ENCODE measurements at regions not wholly inside any gene's neighbourhood (a gene's known extent, or its start where the extent isn't known, plus 50 kb on each side); places are given as distances from the start of the nearest gene placed in this dataset.
A peak's percentile ranks its signal among the peaks of the same experiment; 100 is the strongest.

DNA sequence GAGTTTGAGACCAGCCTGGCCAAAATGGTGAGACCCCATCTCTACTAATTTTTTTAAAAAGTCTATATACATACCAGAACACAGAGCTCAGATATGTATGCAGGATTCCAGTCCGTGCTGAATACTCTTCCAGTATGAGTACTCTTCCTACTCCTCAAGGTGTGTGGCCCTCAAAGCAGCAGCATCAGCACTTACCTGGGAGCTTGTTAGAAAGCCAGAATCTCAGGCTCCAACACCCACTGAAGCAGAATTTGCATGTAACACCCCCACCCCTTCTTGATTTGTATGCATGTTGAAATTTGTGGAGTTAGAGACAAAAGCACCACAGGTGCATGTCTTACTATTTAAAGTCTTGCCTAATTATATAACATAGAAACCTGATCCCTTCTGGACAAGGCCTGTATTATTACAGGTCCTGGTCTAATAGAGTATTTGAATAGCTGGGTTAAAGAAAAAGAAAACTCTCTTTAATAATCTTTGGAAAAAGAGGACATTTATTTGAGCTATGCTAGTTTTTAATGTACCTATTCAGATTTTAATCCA is 50.3 kb upstream of the NFE2L2 start:
- no peak for DNase-seq

DNA sequence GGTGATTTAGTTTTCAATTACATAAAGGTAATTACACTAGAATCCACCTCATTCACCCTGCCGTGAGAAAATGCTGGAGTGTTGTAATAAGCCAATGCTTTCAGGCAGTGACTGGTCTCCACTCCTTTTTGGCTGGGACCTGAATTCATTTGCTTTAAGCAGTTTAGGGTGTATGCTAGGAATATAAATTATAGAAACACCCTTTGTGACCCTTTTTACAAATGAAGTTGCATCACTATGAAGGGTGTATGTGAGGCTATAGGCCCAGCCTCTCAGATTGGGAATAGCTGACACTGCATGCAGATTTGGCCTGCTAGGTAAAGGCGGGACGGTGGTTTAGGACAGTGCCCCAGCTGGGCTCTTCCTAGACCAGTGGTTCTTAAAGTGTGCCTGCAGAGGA is 50.8 kb upstream of the NFE2L2 start:
- DNase-seq: no peak

DNA sequence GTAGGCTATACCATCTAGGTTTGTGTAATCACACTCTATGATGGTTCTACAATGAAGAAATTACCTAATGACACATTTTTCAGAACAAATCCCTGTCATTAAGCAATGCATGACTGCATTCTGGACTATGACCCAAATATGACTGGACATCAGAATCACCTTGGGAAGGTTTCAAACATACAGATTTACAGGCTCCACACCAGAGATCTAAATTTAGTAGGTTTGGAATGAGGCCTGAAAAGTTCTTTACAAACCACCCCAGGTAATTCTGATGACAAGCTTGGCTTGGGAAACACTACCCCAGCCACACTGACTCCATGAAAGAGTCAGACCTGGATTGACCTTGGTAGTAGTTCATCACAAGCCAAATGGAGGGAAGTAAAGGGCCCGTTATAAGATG is 52.2 kb upstream of the NFE2L2 start:
- DNase-seq: no peak

DNA sequence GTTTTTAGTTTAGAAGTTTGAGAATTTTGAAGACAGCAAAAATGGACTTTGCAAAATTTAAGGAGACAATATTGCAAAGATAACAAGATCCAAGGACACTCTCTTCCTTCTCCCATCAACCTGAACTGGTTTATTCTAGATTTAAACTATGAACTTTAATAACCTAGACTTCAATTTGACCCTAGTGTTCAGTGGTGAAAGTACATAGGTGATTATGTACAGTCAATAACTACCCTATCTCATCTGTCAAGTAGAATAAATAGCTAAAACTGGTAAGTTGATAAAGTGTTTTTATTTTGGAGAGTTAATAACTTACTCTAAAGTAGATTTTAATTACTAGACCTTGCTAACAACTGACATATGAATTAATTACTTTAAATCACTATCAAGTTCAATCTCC is 52.9 kb upstream of the NFE2L2 start:
- DNase-seq: no peak

GRCh38 chr2:177317857-177318256 is 53.3 kb upstream of the NFE2L2 start:
- no peak for DNase-seq

- DNase-seq: no peak
Observed at GRCh38 chr2:177318613-177319012, 54.1 kb upstream of the NFE2L2 start.

GRCh38 chr2:177320596-177320995 is 56.1 kb upstream of the NFE2L2 start:
- no peak for DNase-seq

GRCh38 chr2:177322801-177323261 is 58.3 kb upstream of the NFE2L2 start:
- no peak for DNase-seq

- DNase-seq: no peak
Observed at GRCh38 chr2:177324797-177325196, 60.3 kb upstream of the NFE2L2 start.

GRCh38 chr2:177325554-177325953 is 61.0 kb upstream of the NFE2L2 start:
- DNase-seq: no peak

GRCh38 chr2:177326005-177326404 is 61.5 kb upstream of the NFE2L2 start:
- DNase-seq: no peak

DNA sequence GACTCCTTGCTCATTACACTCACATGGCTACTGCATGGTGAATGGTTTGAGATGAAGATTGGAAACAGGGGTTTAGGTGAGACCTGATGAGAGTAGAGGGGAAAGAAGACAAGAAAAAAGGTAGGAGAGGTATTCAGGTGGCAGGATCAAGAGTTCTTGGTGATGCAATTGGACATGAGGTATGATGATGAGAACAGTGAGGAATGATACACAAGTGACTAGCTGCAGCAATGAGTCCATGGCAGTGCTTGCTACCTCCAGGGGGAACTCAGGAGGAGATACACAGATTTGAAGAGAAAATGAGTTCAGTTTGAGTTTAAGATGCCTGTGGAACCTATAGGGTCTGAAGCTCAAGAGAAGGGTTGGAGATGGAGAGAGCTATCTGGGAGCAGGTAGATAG is 62.1 kb upstream of the NFE2L2 start:
- no peak for DNase-seq

DNA sequence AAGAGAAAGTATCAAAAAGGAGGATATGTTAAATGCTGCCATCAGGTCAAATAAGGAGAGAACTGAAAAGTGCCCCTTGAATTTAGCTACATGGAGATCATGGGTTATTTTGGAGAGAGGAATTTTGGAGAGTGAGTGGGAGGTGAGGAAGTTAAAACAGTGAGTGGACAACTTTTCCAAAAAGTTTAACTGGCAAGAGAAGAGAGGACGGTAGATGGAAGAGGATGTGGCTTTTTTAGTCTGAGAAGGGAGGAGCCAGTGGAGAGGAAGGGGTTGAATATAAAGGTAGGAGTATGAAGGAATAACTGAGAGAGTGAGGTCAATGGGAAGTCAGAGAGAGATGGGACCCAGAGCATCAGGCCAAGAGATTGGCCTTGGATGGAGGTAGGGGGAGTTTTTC is 62.5 kb upstream of the NFE2L2 start:
- DNase-seq: no peak

DNA sequence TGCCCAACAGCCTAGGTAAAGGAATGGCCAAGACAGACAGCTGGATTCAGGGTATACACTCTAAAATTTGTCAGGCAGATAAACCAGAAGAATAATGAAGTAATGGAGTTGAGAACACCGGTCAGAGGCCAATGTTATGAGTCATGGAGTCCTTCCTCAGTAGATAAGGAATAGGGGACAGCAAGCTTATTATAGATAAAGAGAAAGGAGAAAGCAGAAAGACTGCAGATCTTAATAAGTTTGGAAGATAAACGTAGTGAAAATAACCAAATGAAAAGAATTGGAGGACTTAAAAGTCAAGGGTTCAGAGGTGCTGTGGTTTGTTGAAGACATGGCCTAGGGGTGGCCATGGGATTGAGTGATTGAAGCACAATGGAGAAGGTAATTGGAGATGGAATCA is 63.5 kb upstream of the NFE2L2 start:
- no peak for DNase-seq

GRCh38 chr2:177329064-177329463 is 63.5 kb upstream of the AGPS start:
- no peak for DNase-seq

DNA sequence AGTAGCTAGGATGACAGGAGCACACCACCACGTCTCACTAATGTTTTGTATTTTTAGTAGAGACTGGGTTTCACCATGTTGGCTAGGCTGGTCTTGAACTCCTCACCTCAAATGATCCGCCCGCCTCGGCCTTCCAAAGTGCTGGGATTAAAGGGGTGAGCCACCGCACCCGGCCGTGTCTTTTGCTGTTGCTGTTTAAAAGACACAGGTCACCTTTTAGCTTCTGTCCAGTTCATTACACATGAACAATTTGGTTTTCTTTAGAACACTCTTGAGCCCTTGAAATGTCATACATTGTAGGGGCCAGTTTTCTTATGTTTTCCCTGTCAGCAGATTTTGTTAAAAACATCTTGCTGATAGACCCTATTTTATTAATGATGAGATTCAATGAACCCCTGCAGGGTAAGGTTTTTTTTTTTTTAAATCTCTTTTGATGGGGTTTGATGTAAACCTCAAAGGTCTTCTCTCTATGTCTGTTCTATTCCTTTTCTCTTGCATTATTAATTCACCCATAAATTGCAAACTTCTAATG is 61.0 kb upstream of the AGPS start:
- peak; percentile 16 for DNase-seq

GRCh38 chr2:177332026-177332991 is 60.3 kb upstream of the AGPS start:
- DNase-seq: peak; percentile 86

- DNase-seq: no peak
Observed at GRCh38 chr2:177332992-177333388, 59.6 kb upstream of the AGPS start.

DNA sequence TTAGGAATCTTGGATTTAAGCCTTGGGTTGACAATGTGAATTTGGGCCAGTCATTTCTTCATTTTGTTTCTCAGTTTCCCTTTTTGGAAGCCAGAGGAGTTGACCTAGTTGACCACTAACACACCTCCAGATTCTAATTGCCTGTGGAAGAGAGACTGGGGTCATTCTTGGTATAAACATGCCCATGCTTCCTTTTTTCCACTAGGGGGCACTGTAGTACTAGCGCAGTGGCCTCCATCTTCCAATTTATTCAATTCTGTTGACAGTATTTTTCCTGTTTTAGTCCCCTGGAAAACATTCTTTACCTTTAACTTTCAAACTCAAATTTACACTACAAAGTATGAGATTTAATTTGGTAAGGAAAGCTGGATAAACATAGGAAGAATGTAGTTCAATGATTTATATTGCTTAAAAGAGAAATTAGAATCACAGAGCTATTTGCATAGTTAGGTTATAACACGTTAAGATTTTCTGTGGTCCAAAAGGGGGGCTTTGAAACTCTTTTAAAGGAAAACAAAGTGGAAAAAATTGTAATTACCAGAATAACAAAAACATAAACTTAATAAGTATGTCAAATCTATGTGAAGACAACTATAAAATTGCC is 57.5 kb upstream of the AGPS start:
- DNase-seq: peak; percentile 53

- no peak for DNase-seq
Observed at GRCh38 chr2:177335917-177336450, 56.6 kb upstream of the AGPS start.

DNA sequence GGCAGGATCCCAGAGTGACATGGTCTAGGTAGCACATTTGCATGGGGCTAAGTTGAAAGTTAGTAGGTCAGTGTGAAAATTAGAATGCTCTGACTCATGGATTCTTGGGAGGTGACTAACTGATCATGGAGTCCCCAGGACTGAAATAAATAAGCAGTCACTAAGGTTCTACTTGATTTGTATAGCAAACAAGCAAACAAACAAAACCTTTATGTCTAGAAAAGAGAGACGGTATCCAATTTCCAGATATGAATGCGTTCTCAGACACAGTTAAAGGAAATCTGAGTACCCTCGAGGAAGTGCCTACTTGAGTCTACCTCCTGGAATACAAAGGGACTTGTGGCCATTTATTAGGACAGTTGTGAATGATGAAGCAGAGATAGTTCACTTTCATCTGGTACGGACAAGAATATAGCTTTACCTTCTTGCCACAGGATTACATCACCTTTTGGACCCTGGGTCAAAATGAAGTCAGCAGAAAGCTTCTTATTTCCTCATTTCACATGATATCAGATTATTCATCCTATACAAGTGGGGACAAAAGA is 54.3 kb upstream of the AGPS start:
- DNase-seq: no peak

- DNase-seq: no peak
Observed at GRCh38 chr2:177340158-177340557, 52.4 kb upstream of the AGPS start.

DNA sequence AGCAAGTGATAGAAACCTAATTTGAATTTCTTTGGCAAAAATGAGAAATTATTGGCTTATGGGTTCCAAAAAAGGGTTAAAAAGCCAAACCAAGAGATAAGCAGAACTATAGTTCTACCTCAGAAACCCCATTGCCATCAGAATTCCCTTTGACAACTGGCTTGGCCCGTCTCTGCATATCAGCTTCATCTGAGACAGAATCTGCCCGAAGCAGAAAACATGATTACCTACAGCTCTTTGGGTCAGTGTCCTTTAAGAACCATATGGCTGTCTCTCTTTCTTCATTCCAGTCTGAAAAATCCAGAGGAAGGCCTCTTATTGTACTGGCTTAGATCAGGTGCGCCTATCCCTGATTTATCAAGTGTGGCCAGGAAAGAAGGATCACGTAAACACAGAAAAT is 49.8 kb upstream of the AGPS start:
- no peak for DNase-seq
